A673 (cell line): ENCODE measurements at regions not wholly inside any gene's neighbourhood (a gene's known extent, or its start where the extent isn't known, plus 50 kb on each side); places are given as distances from the start of the nearest gene placed in this dataset.

Experiments
- EZH2 ChIP-seq: fragments of 200-600 bp; sonication (generic); IDR thresholded peaks from 2 replicates; pipeline ENCODE4 v1.6.1; 2017; ENCODE audit warnings: borderline replicate concordance, low read depth, mild to moderate bottlenecking, mixed read lengths, antibody characterized with exemption, low read length; ENCODE audit not compliant: poor library complexity, severe bottlenecking
- TF ChIP-seq, protein P1 (sequence below): fragments of 300-800, 200-600 bp; sonication (generic); conservative IDR thresholded peaks from 2 replicates; pipeline ENCODE4 v1.5.1; 2017; ENCODE audit warnings: low read depth, mild to moderate bottlenecking, antibody characterized with exemption, low read length, moderate library complexity, mixed read lengths

- TF ChIP-seq, protein P1, sequence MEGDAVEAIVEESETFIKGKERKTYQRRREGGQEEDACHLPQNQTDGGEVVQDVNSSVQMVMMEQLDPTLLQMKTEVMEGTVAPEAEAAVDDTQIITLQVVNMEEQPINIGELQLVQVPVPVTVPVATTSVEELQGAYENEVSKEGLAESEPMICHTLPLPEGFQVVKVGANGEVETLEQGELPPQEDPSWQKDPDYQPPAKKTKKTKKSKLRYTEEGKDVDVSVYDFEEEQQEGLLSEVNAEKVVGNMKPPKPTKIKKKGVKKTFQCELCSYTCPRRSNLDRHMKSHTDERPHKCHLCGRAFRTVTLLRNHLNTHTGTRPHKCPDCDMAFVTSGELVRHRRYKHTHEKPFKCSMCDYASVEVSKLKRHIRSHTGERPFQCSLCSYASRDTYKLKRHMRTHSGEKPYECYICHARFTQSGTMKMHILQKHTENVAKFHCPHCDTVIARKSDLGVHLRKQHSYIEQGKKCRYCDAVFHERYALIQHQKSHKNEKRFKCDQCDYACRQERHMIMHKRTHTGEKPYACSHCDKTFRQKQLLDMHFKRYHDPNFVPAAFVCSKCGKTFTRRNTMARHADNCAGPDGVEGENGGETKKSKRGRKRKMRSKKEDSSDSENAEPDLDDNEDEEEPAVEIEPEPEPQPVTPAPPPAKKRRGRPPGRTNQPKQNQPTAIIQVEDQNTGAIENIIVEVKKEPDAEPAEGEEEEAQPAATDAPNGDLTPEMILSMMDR, result no peak
- TF ChIP-seq EZH2, result no peak
Measured at GRCh38 chr9:86783884-86784283, 163.4 kb downstream of the GAS1 start.
